ENCODE measurements at regions not wholly inside any gene's neighbourhood (a gene's known extent, or its start where the extent isn't known, plus 50 kb on each side); places are given as distances from the start of the nearest gene placed in this dataset.

- H3K4me3 ChIP-seq (ENCODE audit: low read length) = no peak overlapping the region
- no peaks in the 10 kb centered on the region for H3K4me1 ChIP-seq (ENCODE audit: low read length)
- H3K36me3 ChIP-seq (ENCODE audit: insufficient read depth, low read length) = no peaks in the 10 kb centered on the region
- no peaks in the 10 kb centered on the region for H3K79me2 ChIP-seq (ENCODE audit: low read length)
- H3K9me2 ChIP-seq (replicated peaks; ENCODE audit: insufficient read depth, low read length) = no peaks in the 10 kb centered on the region
- H3K27me3 ChIP-seq (ENCODE audit: low read length) = no peaks in the 10 kb centered on the region
- no peak for DNase-seq
- H3K27ac ChIP-seq (ENCODE audit: low read length) = no peak overlapping the region
- no peak overlapping the region for H3K9ac ChIP-seq (ENCODE audit: low read length)
- H4K20me1 ChIP-seq (ENCODE audit: insufficient read depth, low read depth, low read length) = no peaks in the 10 kb centered on the region
- no peak overlapping the region for H2AFZ ChIP-seq (ENCODE audit: low read length)
- no peak overlapping the region for H3K4me2 ChIP-seq (ENCODE audit: low read depth, low read length, poor library complexity, severe bottlenecking)
- H3K9me3 ChIP-seq (ENCODE audit: low read length) = peaks cover 32% of the 10 kb centered on the region
These were observed 473.9 kb upstream of the CYLC2 start for GRCh38 chr9:102521097-102521755.

- Histone ChIP-seq H3K4me3 (ENCODE audit: low read length) (no peak overlapping the region), H4K20me1 (ENCODE audit: insufficient read depth, low read depth, low read length) (no peaks in the 10 kb centered on the region), H3K79me2 (ENCODE audit: low read length) (no peaks in the 10 kb centered on the region), H3K9me2 (replicated peaks; ENCODE audit: insufficient read depth, low read length) (no peaks in the 10 kb centered on the region), H3K4me1 (ENCODE audit: low read length) (no peaks in the 10 kb centered on the region), H2AFZ (ENCODE audit: low read length) (no peak overlapping the region), H3K27ac (ENCODE audit: low read length) (no peak overlapping the region), H3K4me2 (ENCODE audit: low read depth, low read length, poor library complexity, severe bottlenecking) (no peak overlapping the region), H3K9ac (ENCODE audit: low read length) (no peak overlapping the region), H3K9me3 (ENCODE audit: low read length) (peaks cover 27% of the 10 kb centered on the region), H3K27me3 (ENCODE audit: low read length) (no peaks in the 10 kb centered on the region), H3K36me3 (ENCODE audit: insufficient read depth, low read length) (no peaks in the 10 kb centered on the region)
- no peak for DNase-seq
These were observed 475.7 kb upstream of the CYLC2 start for GRCh38 chr9:102519423-102519822.

GRCh38 chr9:102518324-102518723 lies 476.8 kb upstream of the CYLC2 start:
- Histone ChIP-seq H3K79me2 (ENCODE audit: low read length) (no peaks in the 10 kb centered on the region), H3K36me3 (ENCODE audit: insufficient read depth, low read length) (no peaks in the 10 kb centered on the region), H2AFZ (ENCODE audit: low read length) (no peak overlapping the region), H3K9me3 (ENCODE audit: low read length) (peaks cover 25% of the 10 kb centered on the region), H3K4me3 (ENCODE audit: low read length) (no peak overlapping the region), H3K4me2 (ENCODE audit: low read depth, low read length, poor library complexity, severe bottlenecking) (no peak overlapping the region), H3K27me3 (ENCODE audit: low read length) (no peaks in the 10 kb centered on the region), H3K9ac (ENCODE audit: low read length) (no peak overlapping the region), H3K9me2 (replicated peaks; ENCODE audit: insufficient read depth, low read length) (no peaks in the 10 kb centered on the region), H4K20me1 (ENCODE audit: insufficient read depth, low read depth, low read length) (no peaks in the 10 kb centered on the region), H3K27ac (ENCODE audit: low read length) (no peak overlapping the region), H3K4me1 (ENCODE audit: low read length) (no peaks in the 10 kb centered on the region)
- DNase-seq = no peak

- H2AFZ ChIP-seq (ENCODE audit: low read length) = no peak overlapping the region
These were observed 480.6 kb upstream of the CYLC2 start for GRCh38 chr9:102514541-102514940.

GRCh38 chr9:102507044-102507687 lies 488.0 kb upstream of the CYLC2 start:
- H2AFZ ChIP-seq (ENCODE audit: low read length) = no peak overlapping the region
- H3K4me2 ChIP-seq (ENCODE audit: low read depth, low read length, poor library complexity, severe bottlenecking) = no peak overlapping the region
- no peaks in the 10 kb centered on the region for H3K9me2 ChIP-seq (replicated peaks; ENCODE audit: insufficient read depth, low read length)
- H3K4me3 ChIP-seq (ENCODE audit: low read length) = no peak overlapping the region
- no peak for DNase-seq
- no peak overlapping the region for H3K9ac ChIP-seq (ENCODE audit: low read length)
- H4K20me1 ChIP-seq (ENCODE audit: insufficient read depth, low read depth, low read length) = no peaks in the 10 kb centered on the region
- H3K36me3 ChIP-seq (ENCODE audit: insufficient read depth, low read length) = no peaks in the 10 kb centered on the region
- no peaks in the 10 kb centered on the region for H3K27me3 ChIP-seq (ENCODE audit: low read length)
- H3K4me1 ChIP-seq (ENCODE audit: low read length) = no peaks in the 10 kb centered on the region
- H3K27ac ChIP-seq (ENCODE audit: low read length) = no peak overlapping the region
- no peaks in the 10 kb centered on the region for H3K79me2 ChIP-seq (ENCODE audit: low read length)
- H3K9me3 ChIP-seq (ENCODE audit: low read length) = peaks cover 19% of the 10 kb centered on the region; the same call in 1 of the 2 replicates

More at GRCh38 chr9:102514541-102514940, 480.6 kb upstream of the CYLC2 start:
- no peak overlapping the region for H3K4me3 ChIP-seq (ENCODE audit: low read length)
- DNase-seq = no peak
- no peaks in the 10 kb centered on the region for H3K27me3 ChIP-seq (ENCODE audit: low read length)
- H3K4me2 ChIP-seq (ENCODE audit: low read depth, low read length, poor library complexity, severe bottlenecking) = no peak overlapping the region
- H3K4me1 ChIP-seq (ENCODE audit: low read length) = no peaks in the 10 kb centered on the region
- H3K9me2 ChIP-seq (replicated peaks; ENCODE audit: insufficient read depth, low read length) = no peaks in the 10 kb centered on the region
- peaks cover 21% of the 10 kb centered on the region for H3K9me3 ChIP-seq (ENCODE audit: low read length)
- no peak overlapping the region for H3K9ac ChIP-seq (ENCODE audit: low read length)
- no peak overlapping the region for H3K27ac ChIP-seq (ENCODE audit: low read length)
- H4K20me1 ChIP-seq (ENCODE audit: insufficient read depth, low read depth, low read length) = no peaks in the 10 kb centered on the region
- no peaks in the 10 kb centered on the region for H3K36me3 ChIP-seq (ENCODE audit: insufficient read depth, low read length)
- no peaks in the 10 kb centered on the region for H3K79me2 ChIP-seq (ENCODE audit: low read length)

GRCh38 chr9:102506406-102506805 lies 488.7 kb upstream of the CYLC2 start:
- Histone ChIP-seq H3K4me1 (ENCODE audit: low read length) (no peaks in the 10 kb centered on the region), H3K36me3 (ENCODE audit: insufficient read depth, low read length) (no peaks in the 10 kb centered on the region), H3K79me2 (ENCODE audit: low read length) (no peaks in the 10 kb centered on the region), H3K9me3 (ENCODE audit: low read length) (peaks cover 19% of the 10 kb centered on the region; the same call in 1 of the 2 replicates), H3K27ac (ENCODE audit: low read length) (no peak overlapping the region), H3K27me3 (ENCODE audit: low read length) (no peaks in the 10 kb centered on the region), H3K4me2 (ENCODE audit: low read depth, low read length, poor library complexity, severe bottlenecking) (no peak overlapping the region), H3K9me2 (replicated peaks; ENCODE audit: insufficient read depth, low read length) (no peaks in the 10 kb centered on the region), H4K20me1 (ENCODE audit: insufficient read depth, low read depth, low read length) (no peaks in the 10 kb centered on the region), H3K9ac (ENCODE audit: low read length) (no peak overlapping the region), H2AFZ (ENCODE audit: low read length) (no peak overlapping the region), H3K4me3 (ENCODE audit: low read length) (no peak overlapping the region)
- DNase-seq = no peak

- Histone ChIP-seq H3K4me3 (ENCODE audit: low read length) (no peak overlapping the region), H3K9me3 (ENCODE audit: low read length) (peaks cover 7% of the 10 kb centered on the region), H3K4me2 (ENCODE audit: low read depth, low read length, poor library complexity, severe bottlenecking) (no peak overlapping the region), H3K9ac (ENCODE audit: low read length) (no peak overlapping the region), H3K79me2 (ENCODE audit: low read length) (no peaks in the 10 kb centered on the region), H3K27ac (ENCODE audit: low read length) (no peak overlapping the region), H3K9me2 (replicated peaks; ENCODE audit: insufficient read depth, low read length) (no peaks in the 10 kb centered on the region), H2AFZ (ENCODE audit: low read length) (no peak overlapping the region), H4K20me1 (ENCODE audit: insufficient read depth, low read depth, low read length) (no peaks in the 10 kb centered on the region), H3K27me3 (ENCODE audit: low read length) (no peaks in the 10 kb centered on the region), H3K4me1 (ENCODE audit: low read length) (no peaks in the 10 kb centered on the region), H3K36me3 (ENCODE audit: insufficient read depth, low read length) (no peaks in the 10 kb centered on the region)
- no peak for DNase-seq
These were observed 495.7 kb upstream of the CYLC2 start for GRCh38 chr9:102499468-102499867.

- Histone ChIP-seq H3K27me3 (ENCODE audit: low read length) (no peaks in the 10 kb centered on the region), H3K36me3 (ENCODE audit: insufficient read depth, low read length) (no peaks in the 10 kb centered on the region), H3K9ac (ENCODE audit: low read length) (no peak overlapping the region), H2AFZ (ENCODE audit: low read length) (no peak overlapping the region), H3K4me1 (ENCODE audit: low read length) (no peaks in the 10 kb centered on the region), H3K4me3 (ENCODE audit: low read length) (no peak overlapping the region), H3K9me2 (replicated peaks; ENCODE audit: insufficient read depth, low read length) (no peaks in the 10 kb centered on the region), H3K9me3 (ENCODE audit: low read length) (peaks cover 8% of the 10 kb centered on the region), H3K4me2 (ENCODE audit: low read depth, low read length, poor library complexity, severe bottlenecking) (no peak overlapping the region), H3K27ac (ENCODE audit: low read length) (no peak overlapping the region), H4K20me1 (ENCODE audit: insufficient read depth, low read depth, low read length) (no peaks in the 10 kb centered on the region), H3K79me2 (ENCODE audit: low read length) (no peaks in the 10 kb centered on the region)
- DNase-seq = no peak
These were observed 497.4 kb upstream of the CYLC2 start for GRCh38 chr9:102497709-102498108.
